ENCODE measurements at regions not wholly inside any gene's neighbourhood (a gene's known extent, or its start where the extent isn't known, plus 50 kb on each side); places are given as distances from the start of the nearest gene placed in this dataset.

GRCh38 chr2:48039209-48039990 lies 133.1 kb upstream of the FBXO11 start:
- TF ChIP-seq EP300 (IDR thresholded peaks at IDR 0.05), result no peak
- TF ChIP-seq CTCF (IDR thresholded peaks at IDR 0.05), result no peak

All from ovary (tissue), 3 donors.